ES-I3 (cell line): ENCODE measurements at regions not wholly inside any gene's neighbourhood (a gene's known extent, or its start where the extent isn't known, plus 50 kb on each side); places are given as distances from the start of the nearest gene placed in this dataset.
"Not testable (repeated sequence)": the region's sequence is repeated elsewhere in the genome, so short reads cannot be mapped to it uniquely, and the experiment has no call there.

Experiments used
- H3K36me3 ChIP-seq: 2 replicates; pipeline ENCODE4 v1.6.1; 2013; ENCODE audit warnings: mild to moderate bottlenecking, low read length, control low read depth, moderate library complexity; ENCODE audit not compliant: insufficient read depth
- H3K4me1 ChIP-seq: 2 replicates; pipeline ENCODE4 v1.6.1; 2013; ENCODE audit warnings: mild to moderate bottlenecking, control low read depth, low read length; ENCODE audit not compliant: insufficient read depth
- H3K9ac ChIP-seq: 2 replicates; pipeline ENCODE4 v1.6.1; 2013; ENCODE audit warnings: low read depth, mild to moderate bottlenecking, low read length, moderate library complexity
- H3K9me3 ChIP-seq: 2 replicates; pipeline ENCODE4 v1.6.1; 2013; ENCODE audit warnings: mild to moderate bottlenecking, low read length, moderate library complexity; ENCODE audit not compliant: control insufficient read depth, insufficient read depth

- H3K9me3 ChIP-seq: 0 out of 2 replicates have a peak, but pooled peaks cover 3% of the 10 kb centered on the region
- no peaks in the 10 kb centered on the region for H3K36me3 ChIP-seq
- H3K9ac ChIP-seq: no peak overlapping the region
- no peaks in the 10 kb centered on the region for H3K4me1 ChIP-seq
These were observed 134.8 kb downstream of the ADCYAP1 start for GRCh38 chr18:1039421-1039820.

GRCh38 chr18:1043039-1043438 lies 138.4 kb downstream of the ADCYAP1 start:
- H3K36me3 ChIP-seq, H3K9ac ChIP-seq, H3K9me3 ChIP-seq: not testable (repeated sequence)
- peaks cover 11% of the 10 kb centered on the region; the same call in 1 of the 2 replicates for H3K4me1 ChIP-seq

DNA sequence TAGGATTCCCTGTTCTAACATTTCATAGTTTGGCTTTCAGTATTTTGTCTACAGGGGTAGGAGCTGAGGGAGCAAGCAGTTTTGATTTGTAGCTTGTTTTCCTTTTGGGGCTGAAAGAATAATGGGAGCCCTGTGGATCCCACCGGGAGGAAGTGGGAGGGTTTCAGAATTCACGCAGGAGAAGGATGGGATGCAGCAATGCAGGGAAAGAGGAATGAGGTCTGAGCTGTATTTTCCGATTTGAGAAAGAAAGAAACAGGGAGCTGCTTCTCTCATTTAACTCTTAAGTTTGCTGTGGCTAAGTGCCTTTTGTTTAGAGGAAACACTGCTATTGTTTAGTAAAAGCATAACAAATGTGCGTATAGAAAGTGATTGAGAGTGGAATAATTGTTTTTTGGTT lies 141.0 kb downstream of the ADCYAP1 start:
- Histone ChIP-seq H3K9ac (no peak overlapping the region), H3K9me3 (no peaks in the 10 kb centered on the region), H3K4me1 (peaks cover 19% of the 10 kb centered on the region; the same call in 1 of the 2 replicates), H3K36me3 (no peaks in the 10 kb centered on the region)

DNA sequence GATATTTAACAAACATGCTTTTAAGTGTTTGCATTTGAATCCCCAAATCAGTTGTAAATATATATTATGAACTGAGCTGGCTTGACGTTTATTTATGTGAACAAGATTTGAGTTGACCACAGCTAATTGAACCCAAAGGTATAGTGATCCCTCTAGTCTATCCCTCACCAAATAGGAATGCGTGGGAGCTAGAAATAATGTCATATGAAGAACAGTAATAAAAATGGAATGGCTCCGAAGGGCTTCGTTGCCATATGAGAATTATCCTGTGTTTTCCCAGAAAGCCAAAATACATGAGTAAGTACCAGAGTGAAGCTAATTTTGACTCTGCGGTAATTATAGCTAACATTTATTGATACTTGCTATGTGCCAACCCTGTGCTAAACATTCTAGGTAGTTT lies 142.7 kb downstream of the ADCYAP1 start:
- H3K9me3 ChIP-seq: no peaks in the 10 kb centered on the region
- peaks cover 19% of the 10 kb centered on the region; the same call in 1 of the 2 replicates for H3K4me1 ChIP-seq
- no peak overlapping the region for H3K9ac ChIP-seq
- no peaks in the 10 kb centered on the region for H3K36me3 ChIP-seq

DNA sequence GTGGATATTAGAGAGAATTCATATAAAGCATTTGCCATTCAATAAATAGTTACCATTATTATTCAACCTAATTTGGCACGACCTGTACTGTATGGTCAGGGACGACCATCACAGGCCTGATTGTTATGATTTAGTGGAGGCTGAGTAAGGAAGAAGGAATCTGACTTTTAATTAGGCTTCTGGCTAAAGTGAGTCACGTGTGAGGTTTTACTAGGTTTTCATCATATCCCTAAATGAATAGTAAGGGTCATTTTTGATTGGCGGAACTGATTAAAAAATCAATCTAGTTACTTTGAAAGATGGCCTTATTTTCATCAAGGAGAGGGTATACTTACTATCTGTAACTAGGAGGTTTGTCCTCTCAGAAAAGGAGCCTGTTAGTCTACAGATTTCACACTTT lies 143.4 kb downstream of the ADCYAP1 start:
- Histone ChIP-seq H3K4me1 (peaks cover 19% of the 10 kb centered on the region; the same call in 1 of the 2 replicates), H3K9me3 (no peaks in the 10 kb centered on the region), H3K9ac (no peak overlapping the region), H3K36me3 (no peaks in the 10 kb centered on the region)

GRCh38 chr18:1049173-1049572 lies 144.5 kb downstream of the ADCYAP1 start:
- Histone ChIP-seq H3K9me3 (no peaks in the 10 kb centered on the region), H3K36me3 (no peaks in the 10 kb centered on the region), H3K4me1 (peaks cover 22% of the 10 kb centered on the region; the same call in 1 of the 2 replicates), H3K9ac (no peak overlapping the region)

DNA sequence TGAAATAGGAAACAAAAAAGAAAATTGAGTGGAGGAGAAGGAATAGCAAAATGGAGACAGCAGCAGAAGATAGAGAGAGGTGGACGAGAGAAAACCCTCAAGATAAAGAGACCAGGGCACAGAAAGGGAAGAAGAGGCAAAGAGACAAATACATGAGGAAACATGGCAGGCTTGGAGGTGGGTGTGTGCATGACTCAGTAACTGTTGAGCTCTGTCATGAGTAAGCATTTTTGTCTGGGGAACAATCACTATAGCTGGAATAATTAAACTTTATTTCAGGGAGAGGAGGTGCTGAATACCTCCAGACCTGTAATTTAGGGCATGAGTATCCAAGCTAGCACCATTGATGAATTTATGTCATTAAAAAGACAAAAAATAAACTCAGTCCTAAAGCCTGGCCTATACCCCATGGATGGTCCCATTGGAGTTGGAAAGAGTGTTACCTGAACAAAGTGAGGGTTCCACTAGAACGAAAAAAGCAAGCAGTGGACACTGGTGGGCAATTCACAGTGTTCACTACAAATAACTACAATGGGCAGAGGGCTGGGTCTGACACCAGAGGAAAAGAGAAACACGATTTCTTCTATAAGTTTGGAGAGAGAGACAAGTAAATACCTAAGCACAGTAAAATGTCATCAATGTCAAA lies 145.5 kb downstream of the ADCYAP1 start:
- Histone ChIP-seq H3K4me1 (peaks cover 22% of the 10 kb centered on the region; the same call in 1 of the 2 replicates), H3K9ac (no peak overlapping the region), H3K36me3 (no peaks in the 10 kb centered on the region), H3K9me3 (no peaks in the 10 kb centered on the region)

DNA sequence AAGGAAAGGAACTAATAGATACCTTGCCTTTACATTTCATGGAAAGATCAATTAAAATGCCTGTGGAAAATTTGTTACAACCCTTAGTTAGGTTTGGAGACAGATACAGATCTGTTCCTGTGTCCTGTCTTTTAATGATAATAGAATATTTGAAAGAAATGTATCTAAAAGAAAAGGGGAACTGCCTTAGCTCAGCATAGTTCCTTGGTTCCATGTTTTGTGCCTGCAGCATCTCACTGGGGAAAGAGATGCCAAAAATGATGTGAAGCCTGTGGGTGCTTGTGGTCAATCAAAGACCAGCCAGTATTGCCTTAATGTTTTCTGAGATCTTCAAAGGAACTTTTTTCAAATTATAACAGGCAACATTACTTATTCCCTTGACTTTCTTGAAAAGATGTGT lies 147.6 kb downstream of the ADCYAP1 start:
- Histone ChIP-seq H3K4me1 (peaks cover 18% of the 10 kb centered on the region; the same call in 1 of the 2 replicates), H3K9ac (no peak overlapping the region), H3K36me3 (no peaks in the 10 kb centered on the region), H3K9me3 (peaks cover under 1% of the 10 kb centered on the region; the same call in 1 of the 2 replicates)

DNA sequence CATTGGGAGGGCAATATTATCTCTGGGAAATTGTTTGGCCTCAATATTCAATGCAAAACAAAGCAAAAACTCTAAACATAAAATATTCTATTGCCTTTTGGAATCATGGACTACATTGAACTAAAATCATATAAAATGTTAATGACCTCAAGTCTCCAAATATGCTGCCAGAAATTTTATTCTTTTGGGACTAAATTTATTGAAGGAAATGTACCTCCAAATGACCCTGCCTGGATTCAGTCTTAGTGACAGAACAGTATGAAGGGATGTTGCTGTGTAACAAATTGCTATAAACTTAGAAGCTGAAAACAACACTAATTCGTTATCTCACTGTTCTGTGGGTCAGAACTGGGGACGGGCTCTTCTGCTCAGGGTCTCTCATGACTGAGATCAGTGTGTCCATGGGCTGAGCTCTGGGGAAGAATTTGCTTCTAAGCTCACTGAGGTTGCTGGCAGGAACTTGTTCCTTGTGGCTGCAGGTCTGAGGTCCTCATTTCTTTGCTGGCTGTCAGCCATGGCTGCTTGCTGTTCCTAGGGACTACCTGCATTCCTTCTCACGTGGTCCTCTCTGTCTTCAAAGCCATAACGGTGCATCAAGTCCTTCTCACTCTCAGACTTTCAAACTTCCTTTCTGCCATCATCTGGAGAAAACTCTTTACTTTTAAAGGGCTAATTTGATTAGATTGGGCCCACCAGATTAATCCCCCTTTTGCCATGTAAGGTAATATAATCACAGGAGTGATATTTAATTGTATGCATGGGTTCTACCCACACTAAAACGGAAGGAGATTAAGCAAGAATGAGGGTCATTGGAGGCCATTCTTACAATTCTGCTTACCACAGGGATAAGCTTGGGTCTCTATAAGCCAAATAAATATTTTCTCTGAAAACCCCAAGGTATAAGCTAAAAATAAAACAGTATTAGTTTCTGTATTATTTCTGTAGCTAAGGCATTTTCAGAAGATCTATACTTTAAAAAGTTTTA lies 149.0 kb downstream of the ADCYAP1 start:
- peaks cover 8% of the 10 kb centered on the region; the same call in 1 of the 2 replicates for H3K4me1 ChIP-seq

DNA sequence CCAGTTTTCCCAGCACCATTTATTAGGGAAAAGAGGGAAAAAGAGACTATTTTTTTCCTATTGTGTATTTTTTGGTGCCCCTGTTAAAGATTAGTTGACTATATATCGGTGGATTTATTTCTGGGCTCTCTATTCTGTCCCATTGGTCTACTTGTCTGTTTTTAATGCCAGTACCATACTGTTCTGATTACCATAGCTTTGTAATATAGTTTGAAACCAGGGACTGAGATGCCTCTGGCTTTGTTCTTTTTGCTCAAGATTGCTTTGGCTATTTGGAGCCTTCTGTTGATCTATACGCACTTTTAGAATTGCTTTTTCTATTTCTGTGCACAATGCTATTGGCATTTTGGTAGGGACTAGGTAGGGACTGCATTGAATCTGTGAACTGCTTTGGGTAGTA lies 151.7 kb downstream of the ADCYAP1 start:
- H3K4me1 ChIP-seq: peaks cover 3% of the 10 kb centered on the region; the same call in 1 of the 2 replicates
- H3K9ac ChIP-seq: no peak overlapping the region
- no peaks in the 10 kb centered on the region for H3K36me3 ChIP-seq
- H3K9me3 ChIP-seq: peaks cover 4% of the 10 kb centered on the region; the same call in 1 of the 2 replicates

More for the DNA sequence above, 149.0 kb downstream of the ADCYAP1 start:
- H3K9me3 ChIP-seq: peaks cover 4% of the 10 kb centered on the region; the same call in 1 of the 2 replicates
- no peaks in the 10 kb centered on the region for H3K36me3 ChIP-seq
- H3K9ac ChIP-seq: no peak overlapping the region

DNA sequence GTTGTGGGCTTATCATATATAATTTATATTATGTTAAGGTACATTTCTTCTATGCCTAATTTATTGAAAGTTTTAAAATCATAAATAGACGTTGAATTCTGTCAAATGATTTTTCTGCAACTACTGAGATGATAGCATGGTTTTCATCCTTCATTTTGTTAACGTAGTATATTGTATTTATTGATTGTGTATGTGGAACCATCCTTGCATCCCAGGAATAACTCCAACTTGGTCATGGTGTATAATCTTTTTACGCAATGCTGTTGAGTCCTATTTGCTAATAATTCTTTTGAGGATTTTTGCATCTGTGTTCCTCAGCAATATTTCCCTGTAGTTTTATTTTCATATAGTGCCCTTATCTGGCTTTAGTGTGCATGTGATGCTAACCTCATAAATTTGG lies 152.7 kb downstream of the ADCYAP1 start:
- H3K36me3 ChIP-seq: no peaks in the 10 kb centered on the region
- peaks cover 3% of the 10 kb centered on the region; the same call in 1 of the 2 replicates for H3K4me1 ChIP-seq
- no peak overlapping the region for H3K9ac ChIP-seq
- peaks cover 4% of the 10 kb centered on the region; the same call in 1 of the 2 replicates for H3K9me3 ChIP-seq

- Histone ChIP-seq H3K4me1 (no peaks in the 10 kb centered on the region), H3K36me3 (no peaks in the 10 kb centered on the region), H3K9ac (no peak overlapping the region), H3K9me3 (peaks cover under 1% of the 10 kb centered on the region; the same call in 1 of the 2 replicates)
These were observed 157.9 kb downstream of the ADCYAP1 start for GRCh38 chr18:1062588-1062987.

DNA sequence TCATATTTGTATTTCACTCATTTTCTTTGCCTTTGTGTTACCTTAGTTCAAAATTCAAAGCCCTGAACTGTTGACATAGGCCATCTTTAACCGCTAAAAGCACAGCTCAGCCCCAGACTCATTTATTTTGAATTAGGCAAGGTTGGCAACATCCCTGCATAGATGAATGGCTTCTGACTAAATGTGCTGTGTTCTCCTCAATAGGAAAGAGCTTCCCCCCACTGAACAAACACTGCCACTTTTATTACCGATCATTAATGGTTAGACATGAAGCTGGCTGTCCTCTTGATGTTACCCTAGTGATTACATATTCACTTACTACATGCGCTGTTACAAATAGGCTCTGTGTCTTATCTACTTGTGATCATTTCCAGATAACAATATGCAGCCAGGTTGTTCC lies 170.7 kb downstream of the ADCYAP1 start:
- H3K4me1 ChIP-seq: 0 out of 2 replicates have a peak, but pooled peaks cover 3% of the 10 kb centered on the region
- no peak overlapping the region for H3K9ac ChIP-seq
- no peaks in the 10 kb centered on the region for H3K9me3 ChIP-seq
- no peaks in the 10 kb centered on the region for H3K36me3 ChIP-seq

- Histone ChIP-seq H3K4me1 (0 out of 2 replicates have a peak, but pooled peaks cover 3% of the 10 kb centered on the region), H3K9ac (no peak overlapping the region), H3K36me3 (no peaks in the 10 kb centered on the region), H3K9me3 (no peaks in the 10 kb centered on the region)
These were observed 171.2 kb downstream of the ADCYAP1 start for GRCh38 chr18:1075876-1076275.
